Limb (tissue), 2 donors: ENCODE measurements at regions not wholly inside any gene's neighbourhood (a gene's known extent, or its start where the extent isn't known, plus 50 kb on each side); places are given as distances from the start of the nearest gene placed in this dataset.
"Not testable (repeated sequence)": the region's sequence is repeated elsewhere in the genome, so short reads cannot be mapped to it uniquely, and the experiment has no call there.

Experiments used
- DNase-seq, 2 donors: peaks; one replicate each; pipeline ENCODE4 v3.0.0-alpha.2; 2016; ENCODE audit errors: extremely low spot score in 2 of 2

DNA sequence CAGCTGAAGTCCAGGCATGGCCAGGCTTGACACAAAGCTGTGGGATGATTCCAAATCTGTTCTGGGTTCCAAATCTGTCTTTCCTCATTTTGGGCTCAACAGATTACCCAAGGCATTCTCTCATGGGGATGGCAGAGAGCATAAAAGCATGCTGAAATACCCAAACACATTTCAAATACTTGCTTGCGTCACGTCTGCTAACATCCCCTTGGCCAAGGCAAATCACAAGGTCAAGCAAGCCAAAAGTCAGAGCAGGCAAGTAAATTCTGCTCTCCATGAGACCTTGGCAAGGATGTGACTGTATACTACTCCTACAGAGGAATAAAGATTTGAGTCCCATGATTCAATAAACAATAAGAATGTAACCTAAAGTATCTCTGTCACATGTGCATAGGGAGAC lies 306.7 kb downstream of the EPB41L4A start:
- no peak for DNase-seq

DNA sequence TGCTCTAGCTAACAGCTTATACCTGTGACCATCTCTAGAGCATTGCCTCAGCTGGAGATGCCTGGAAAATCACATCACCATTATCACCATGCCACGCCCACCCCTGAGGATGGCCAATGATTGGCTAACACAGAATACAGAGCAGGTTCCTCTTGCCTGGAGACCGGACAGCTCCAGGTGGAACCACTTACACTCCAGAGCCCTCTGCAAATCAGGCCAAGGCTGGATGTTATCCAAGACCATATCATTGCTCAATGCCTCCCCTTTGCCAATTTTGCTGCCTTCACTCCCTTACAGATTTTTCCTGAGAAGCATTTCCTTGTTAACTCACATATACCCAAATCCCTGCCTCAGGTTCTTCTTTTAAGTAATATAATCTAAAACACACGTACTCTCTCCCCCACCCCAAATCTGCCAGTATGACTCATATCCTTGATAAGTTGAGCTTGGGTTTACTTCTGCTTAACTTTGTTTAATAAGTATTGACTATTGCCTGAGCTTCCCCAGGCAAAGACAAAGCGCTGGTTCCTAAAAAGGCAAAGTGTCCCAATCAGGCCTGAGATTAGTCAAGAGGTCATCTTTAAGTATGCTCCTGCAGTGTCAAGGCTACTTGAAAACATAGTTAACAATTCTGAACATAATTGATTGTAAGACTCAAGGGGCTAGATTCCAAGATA lies 309.6 kb downstream of the EPB41L4A start:
- no peak for DNase-seq

DNA sequence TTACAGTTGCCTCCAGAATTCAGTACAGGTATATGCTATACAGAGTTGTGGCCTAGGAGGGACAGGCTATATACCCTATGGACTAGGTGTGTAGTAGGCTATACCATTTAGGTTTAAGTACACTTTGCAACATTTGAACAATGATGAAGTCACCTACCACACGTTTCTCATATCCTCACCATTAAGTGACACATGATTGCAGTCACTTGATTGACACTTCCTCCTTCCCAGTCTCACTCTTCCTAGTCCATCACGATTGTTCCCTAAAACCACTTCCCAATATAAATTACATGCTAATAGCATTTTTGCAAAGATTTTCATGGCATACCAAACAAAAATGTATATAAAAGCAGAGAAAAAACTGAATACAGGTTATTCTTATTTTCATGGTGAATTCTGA lies 312.2 kb downstream of the EPB41L4A start:
- DNase-seq: no peak

DNA sequence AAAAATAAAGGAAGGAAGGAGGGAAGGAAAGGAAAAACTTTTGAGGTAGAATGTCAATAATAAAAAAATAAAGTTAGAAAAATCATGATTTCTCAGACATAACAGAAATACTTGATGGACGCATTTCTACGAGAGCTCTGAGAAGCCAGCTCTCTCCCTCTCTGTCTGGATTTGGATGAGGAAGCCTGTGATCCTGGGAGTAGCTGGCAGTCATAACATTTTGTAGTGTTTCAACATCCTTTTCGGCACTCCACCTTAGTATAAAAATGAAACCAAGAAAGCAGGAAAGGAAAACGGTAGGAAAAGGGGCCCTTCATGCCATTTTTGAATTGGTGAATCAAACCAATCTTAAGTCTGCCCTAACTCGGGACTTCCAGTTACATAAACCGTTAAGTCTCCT lies 321.3 kb downstream of the EPB41L4A start:
- DNase-seq: no peak

DNA sequence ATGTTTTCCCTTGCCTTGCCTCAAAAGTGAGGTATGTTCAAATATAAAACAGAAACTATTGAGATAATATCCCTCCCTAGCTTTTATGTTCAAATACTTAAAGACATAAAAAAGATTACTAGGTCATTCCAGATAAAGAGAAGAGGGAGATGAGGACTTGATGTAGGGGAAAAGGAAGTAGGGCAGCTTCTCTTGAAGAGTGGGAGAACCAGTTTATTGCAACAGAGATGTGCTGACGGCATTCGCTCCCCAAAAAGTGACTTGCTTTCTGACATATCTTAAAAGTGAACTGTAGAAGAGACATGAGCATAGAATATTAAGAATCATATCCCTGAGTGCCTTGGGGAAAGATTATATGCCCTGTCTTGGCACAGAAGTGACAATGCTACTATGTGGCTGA lies 330.2 kb upstream of the NREP start:
- no peak for DNase-seq

DNA sequence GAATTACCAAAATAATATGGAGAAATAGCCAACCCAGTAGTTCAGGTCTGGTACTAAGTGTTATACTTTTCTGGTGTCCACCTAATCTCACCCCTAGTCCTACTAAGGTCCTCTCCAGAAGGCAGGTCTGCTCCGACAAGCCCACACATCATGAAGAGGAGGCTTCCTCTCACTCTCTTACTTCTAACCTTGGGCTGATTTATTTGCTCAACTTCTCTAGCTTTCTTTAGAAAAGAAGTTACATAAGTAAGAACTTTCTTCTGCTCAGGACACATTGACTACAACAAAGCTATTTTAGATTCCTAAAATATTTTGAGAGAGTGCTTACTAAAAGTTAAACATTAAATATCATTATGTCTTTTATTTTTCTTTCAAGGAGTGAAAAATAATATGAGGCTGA lies 329.7 kb upstream of the NREP start:
- no peak for DNase-seq

DNA sequence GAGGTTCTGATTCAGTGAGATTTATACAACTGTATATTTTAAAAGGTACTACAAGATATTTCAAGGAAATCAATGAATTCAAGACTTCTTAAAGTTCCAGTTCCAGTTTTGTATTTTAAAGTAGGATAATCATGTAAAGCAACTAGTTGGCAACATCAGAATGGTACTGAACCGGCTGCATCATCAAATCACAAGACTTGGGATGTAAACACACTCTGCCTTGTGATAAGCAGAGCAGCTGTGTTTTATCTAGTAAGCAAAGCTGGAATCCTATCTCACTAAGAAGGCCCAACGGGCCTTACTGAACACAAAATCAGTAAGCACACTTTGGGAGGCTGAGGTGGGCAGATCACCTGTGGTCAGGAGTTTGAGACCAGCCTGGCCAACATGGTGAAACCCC lies 327.2 kb upstream of the NREP start:
- DNase-seq: no peak

DNA sequence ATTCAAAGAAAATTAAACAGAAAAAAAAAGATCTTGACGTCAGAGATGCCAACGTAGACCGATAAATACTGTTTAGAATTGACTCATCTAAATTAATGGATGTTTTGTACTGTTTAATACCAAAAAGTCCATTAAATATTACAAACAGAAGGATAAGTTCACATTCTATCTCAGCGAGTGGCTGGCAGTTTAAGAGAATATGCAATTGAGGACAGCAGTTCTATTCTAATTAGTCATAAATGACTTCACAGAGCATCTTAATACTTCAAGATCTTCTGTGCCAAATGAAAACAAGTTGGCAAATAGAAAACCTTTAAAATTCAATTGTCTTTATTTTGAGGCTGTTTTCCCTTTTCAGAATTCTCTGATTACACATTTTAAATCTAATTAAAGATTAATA lies 326.6 kb upstream of the NREP start:
- no peak for DNase-seq

DNA sequence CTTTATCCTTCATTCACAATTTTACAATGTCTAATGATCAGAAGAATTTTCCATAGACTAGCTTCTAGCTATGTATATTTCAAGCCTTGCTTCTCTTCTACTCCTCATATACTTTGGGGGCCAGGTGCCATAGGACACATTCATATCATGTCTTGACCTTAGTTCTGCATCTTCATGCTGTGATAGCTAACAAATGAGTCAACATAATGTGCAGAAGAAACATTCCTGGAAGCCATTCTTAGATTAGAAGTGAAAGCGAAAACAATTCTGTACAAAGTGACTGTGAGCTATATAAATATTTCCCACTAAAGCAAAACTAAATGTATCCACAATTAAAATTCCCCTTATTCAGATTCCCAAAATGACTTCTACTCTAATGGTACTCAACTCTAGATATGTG lies 320.2 kb upstream of the NREP start:
- DNase-seq: no peak

DNA sequence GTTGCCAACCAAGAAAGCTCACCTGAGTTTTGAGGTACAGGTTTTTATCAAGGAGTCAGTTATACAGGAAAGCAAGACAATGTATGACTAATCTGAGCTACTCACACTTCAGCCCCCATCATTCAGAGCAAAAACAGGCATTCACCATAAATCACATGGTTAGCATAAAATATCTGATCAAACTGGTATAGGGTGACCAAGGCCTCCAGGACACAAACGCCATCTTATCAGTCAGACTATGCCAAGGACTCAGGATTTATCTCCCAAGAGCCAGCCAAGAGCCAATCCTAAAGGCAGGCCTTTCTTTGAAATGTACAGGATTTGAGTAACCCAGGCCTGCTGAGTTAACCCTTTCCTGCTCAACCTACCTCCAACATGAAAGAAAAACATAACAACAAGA lies 313.0 kb upstream of the NREP start:
- DNase-seq: no peak

DNA sequence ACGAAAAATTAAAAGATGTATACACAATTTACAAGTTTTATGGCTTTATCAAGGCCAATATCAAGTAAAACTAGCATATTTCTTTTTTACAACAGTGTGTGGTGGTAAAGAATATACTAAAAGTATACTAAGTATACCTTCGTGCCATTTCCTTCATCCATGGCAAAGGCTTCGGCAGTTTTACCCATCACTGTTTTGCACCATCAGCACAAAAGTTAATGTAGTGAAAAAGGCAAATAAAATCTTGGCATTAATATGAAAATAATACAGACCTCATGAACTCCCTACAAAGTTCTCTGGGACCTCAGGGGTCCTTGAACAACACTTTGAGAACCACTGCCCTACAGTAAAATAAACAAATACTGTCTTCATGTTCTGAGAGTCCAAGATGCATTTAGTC lies 312.3 kb upstream of the NREP start:
- no peak for DNase-seq

DNA sequence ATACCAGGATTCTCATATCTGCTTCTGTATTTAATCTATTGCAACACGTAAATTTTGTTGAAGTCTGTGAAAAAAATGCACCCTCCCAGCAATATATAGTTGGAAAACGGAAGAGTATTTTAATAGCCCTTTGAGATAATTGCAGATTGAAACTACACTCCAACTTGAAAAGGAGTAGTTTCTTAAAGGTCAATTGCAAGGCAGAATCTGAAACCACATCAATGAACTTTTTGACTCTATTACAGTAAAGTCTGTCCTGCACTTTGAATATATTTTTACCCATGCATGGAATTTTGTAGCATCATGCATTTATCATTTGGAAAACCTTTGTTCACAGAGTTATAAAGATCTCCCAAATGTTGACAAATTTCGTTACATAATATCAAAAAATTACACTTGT lies 311.6 kb upstream of the NREP start:
- DNase-seq: no peak

DNA sequence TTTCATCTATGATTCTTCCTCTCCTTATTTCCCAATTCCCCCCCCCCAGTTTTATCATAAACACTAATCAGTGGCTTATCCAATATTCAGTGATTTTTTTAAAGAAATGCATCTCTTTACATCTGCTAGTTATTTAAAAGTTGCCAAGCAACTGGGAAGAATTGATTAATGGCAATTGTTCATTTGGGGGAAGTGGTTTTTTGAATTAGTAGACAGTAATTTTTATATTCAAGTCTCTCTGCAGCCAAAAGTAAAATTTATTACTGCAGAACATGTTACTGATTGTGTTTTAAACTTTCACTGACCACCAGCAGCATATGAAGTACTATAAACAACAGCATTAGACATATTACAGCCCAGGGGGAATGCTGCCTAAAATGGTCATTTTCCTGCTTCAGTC lies 308.8 kb upstream of the NREP start:
- no peak for DNase-seq

DNA sequence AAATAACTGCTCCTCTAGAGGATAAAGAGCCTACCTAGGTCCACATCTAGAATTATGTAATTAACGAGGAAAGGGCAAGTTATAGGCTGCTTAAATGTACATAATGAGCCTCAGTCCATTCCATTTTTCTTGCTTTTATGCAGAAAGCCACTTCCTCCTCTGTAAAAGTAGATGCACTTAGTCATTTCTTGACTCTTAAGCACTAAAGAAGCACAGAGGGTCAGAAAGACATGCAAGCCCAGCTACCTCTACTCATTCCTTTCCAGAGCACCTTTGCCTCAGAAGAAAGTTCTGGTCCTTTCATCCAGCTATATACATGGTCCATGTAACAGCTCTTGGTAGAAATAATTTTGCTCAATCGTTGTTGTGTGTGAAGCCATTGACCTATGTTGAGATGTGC lies 308.0 kb upstream of the NREP start:
- DNase-seq: no peak

DNA sequence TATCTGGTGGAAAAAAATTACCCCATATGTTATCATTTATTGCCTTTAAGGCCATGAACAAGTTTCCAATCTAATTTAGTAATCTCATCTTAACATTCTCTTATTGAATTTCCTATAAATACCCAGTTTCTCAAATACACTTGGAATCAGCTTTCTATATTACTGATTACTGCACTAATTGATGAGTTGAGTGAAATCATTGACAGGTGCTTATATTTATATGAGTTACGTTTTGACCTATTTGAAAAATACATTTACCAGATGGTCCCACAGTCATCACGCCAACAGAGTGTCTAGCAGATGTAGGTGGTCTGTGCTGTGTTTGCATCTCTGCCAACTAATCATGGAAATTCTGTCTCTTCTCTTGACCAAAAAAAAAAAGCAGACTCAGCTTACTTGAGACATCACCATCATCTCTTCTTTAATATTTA lies 307.3 kb upstream of the NREP start:
- peak in 1 of 2 donors; percentile 36 for DNase-seq

DNA sequence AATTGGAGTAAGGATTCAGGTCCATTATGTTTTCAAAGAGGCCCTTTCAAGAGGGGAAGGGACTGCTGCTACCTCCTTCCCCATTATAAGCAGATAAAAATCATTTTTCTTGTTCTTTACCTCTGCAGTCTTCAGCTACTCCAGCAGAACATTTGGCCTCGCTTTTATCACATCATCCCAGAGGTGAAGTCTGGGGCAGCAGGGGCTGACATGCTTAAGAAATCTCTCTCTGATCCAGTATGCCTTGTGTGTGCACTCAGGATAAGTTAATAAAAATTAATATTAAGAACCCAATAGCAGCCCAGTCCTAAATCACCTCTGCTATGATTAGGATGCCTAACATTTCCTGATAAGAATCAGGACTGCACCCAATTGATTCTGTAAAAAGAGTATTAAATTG lies 306.9 kb upstream of the NREP start:
- DNase-seq: no peak

DNA sequence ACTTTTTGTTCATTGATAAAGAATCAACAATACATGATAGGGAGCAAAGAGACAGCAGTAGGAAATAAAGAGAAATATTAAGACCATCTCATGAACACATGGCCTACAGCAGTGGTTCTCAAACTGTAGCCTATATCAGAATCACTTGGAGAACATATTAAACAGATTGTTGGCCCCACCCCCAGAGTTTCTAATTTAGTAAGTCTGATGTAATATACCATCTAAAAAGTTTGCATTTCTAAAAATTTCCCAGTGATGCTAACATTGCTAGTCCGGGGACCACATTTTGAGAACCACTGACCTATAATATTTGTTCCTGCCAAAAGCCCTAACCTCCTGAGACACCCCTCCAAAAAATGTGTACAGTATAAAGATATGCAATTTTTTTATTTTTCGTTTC lies 306.2 kb upstream of the NREP start:
- DNase-seq: no peak

DNA sequence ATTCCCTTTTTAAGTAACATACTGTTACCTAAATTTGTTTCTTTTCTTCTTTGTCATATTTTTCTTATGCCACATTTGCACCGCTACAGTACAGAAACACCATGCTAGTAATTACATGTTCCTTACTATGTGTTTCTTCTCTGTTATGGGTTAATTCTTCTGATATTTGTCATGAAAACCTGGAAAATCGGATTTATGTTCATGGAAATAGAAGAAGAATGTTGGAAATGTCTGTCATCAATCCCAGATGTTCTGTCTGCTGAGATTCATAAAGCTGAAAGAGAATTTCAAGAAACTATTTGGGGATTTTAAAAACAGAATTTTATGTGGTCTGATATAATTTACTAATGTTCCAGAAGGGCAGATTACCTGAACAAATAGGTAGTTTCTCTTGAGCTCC lies 305.2 kb upstream of the NREP start:
- no peak for DNase-seq

DNA sequence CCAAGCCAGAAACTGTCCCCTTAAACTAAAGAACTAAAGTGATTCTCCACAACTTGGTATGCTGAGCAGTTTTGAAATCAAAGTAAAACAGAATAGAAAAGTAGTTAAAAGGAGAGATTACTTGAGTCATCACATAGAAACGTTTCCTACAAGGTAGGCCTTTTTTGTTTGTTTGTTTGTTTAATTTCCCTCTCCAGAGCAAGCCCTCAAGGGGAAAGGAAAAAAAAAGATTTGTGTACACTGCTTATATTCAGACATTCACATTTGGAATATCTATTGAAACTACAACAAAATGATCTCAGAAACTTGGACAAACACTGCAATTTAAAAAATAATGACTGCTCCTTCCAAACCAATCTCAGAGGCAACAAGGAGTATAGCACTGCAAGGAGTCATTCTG lies 304.7 kb upstream of the NREP start:
- no peak for DNase-seq

DNA sequence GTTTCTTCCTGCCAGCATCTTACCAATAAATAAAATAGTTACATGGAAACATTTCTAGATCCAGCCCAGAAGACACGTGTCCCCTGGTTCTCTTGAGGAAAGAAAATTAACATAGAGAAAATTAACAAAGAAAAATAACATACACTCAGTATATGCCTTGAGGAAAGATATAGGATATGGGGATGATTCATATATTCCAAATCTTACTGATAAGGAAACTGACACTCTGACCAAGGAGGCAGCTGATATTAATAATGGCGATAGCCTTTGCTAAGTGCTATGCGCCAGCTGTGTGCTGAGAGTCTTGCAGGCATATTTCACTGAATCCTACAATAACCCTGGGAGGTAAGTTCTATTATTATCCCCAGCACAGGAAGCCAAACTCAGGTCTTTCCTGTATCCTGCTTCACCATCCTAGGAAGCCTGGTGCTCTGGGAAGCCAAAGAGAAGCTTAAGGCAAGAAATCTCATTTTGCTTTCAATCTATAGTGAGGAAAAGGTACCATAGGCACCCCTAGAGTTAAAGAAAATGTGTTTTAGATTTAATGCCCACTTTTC lies 302.7 kb upstream of the NREP start:
- DNase-seq: no peak

DNA sequence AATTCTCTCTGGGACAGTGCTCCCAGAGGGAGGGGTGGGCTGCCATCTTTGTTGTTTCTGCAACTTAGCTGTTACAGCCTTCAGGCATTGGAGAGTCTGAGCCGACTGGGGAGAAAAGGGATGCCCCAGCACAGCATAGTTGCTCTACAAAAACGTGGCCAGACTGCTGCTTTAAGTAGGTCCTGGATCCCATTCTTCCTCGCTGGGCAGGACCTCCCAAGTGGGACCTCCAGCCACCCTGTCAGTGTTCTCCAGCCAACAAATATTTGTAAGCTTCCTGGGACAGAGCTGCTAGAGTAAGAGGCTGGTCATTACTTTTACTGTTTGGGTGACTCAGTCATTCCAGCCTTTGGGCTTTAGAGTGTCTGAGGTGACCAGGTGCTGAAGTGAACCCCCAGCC lies 292.7 kb upstream of the NREP start:
- DNase-seq: no peak

DNA sequence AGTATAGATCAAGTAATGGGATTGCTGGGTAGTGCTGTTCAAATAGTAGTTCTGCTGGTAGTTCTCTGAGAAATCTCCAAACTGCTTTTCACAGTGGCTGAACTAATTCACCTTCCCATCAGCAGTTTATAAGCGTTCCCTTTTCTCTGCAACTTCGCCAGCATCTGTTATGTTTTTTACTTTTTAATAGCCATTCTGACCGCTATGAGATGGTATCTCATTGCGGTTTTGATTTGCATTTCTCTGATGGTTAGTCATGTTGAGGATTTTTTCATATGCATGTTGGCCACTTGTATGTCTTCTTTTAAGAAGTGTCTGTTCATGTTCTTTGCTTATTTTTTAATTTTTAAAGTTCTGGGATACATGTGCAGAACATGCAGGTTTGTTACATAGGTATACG lies 279.2 kb upstream of the NREP start:
- no peak for DNase-seq

DNA sequence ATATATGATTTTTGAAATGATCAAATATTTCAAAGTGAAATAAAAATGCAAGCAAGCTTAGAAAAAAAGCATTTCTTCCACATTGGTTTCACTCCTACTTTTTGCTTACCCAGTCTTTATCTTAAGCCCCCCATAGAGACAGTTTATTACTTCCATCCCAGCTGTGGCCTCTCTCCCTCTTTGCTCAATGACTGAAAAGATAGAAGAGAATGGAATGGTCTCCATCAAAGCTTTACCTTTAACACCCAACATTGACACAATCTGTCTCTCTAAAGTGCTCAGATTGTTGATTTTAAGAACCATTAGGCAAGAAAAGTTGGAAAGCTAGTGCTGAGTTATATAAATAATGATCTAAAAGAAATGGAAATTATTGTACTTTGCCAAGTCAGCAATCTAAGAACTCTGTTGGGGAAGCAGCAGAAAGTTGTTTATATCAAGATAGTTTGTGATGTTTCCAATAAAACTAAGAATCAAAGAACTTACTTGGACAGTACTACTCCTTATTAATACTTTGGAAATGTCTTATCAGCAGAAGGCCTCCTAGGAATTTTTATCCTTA lies 277.5 kb upstream of the NREP start:
- DNase-seq: no peak

DNA sequence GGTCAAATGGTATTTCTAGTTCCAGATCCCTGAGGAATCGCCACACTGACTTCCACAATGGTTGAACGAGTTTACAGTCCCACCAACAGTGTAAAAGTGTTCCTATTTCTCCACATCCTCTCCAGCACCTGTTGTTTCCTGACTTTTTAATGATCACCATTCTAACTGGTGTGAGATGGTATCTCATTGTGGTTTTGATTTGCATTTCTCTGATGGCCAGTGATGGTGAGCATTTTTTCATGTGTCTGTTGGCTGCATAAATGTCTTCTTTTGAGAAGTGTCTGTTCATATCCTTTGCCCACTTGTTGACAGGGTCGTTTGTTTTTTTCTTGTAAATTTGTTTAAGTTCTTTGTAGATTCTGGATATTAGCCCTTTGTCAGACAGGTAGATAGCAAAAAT lies 269.9 kb upstream of the NREP start:
- DNase-seq: not testable (repeated sequence)
